ENCODE measurements at regions not wholly inside any gene's neighbourhood (a gene's known extent, or its start where the extent isn't known, plus 50 kb on each side); places are given as distances from the start of the nearest gene placed in this dataset.

DNA sequence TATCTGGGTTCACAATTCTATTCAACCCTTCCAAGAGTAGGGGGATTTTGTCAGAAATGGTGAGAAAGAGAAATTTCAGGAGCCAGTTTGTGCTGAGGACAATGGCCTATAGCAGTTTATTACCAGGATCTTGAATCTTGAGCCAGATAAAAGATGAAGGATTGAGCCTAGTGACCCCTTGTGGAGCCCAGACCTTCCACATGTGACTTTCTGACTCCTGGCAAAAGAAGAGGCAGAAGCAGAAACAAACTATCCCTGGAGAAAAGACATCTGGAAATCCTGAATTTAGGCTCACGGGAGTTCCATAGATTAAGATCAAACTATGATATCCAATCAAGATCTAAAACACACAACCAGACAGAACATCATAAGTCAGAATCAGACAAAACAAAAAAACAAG lies 60.9 kb upstream of the CHRM2 start:
- no peak for DNase-seq

DNA sequence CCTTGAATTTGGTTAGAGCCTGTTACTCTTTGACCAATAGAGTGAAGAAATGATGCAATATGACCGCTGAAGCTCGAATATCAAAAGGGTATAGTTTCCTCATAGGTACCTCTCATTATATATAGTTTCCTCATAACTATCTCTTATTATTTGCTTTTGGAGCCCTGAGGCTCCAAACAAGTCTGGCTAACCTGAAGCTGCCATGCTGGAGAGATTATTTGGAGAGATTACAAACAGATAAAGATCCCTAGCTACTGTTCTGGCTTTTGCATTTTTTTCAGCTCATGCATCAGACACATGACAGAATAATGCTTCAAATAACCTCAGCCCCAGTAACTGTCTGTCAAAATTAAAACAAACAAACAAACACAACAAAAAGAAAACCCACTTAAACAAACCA lies 65.4 kb upstream of the CHRM2 start:
- no peak for DNase-seq

DNA sequence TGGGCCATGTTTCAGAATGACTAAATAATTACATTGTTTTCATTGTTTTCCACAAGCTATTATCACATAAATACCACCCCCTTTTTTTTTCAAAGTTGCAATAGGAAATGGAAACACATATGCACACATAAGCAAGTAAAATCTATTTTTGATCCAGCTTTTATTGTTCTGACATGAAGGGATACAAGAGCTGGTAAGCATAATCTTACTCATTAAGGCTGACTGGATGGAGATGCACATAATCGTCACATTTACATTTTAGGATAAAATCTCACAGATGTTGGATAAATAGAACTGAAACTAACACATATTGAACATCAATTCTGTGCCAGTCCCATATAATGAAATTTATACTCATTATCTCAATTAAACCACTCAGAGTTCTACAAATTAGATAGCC lies 84.5 kb upstream of the CHRM2 start:
- DNase-seq: no peak

DNA sequence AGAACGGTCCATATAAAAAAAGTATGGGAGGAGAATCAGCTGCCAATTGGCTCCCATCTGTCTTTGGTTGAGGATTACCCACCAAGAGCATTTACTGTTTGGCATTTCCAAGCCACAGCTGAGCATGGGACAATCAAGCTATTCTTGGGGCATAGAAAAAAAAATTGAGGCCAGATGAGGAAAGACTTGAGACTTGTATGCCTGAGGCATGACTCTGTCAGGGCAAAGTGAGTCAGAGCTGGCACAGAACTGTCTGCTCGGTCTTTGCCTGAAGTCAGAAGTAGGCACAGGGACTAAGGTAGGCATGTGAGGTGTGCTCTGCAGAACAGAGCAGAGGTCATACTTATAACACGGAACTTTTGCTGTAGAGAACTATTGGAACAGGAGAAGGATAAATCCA lies 126.5 kb upstream of the CHRM2 start:
- no peak for DNase-seq

DNA sequence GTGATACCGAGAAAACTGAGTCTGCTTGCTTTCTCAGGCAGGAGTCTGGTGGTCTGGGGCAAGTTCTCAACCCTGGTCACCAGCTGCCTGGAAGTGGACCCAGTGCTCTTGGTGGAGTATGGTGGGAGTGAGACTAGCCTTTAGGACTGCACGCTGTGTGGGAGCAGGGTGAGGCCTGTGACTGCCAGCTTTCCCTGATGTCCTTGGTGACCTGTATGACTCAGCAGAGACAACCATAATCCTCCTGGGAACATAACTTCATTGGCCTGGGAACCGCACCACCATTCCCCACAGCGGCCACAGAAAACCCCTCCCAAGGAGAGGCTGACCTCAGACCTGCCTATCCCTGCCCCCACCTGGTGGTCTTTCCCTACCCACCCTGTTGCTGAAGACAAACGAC lies 139.5 kb upstream of the CHRM2 start:
- DNase-seq: no peak

DNA sequence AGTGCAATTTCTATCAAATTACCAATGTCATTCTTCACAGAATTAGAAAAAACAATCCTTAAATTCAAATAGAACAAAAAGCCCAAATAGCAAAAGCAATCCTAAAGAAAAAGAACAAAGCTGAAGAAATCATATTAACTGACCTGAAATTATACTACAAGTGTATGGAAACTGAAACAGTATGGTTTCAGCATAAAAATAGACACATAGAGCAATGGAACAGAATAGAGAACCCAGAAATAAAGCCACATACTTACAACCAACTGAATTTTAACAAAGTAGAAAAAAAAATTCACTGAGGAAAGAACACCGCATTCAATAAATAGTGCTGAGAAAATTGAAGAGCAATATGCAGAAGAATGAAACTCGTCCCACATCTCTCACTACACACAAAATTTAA lies 142.0 kb upstream of the CHRM2 start:
- no peak for DNase-seq

DNA sequence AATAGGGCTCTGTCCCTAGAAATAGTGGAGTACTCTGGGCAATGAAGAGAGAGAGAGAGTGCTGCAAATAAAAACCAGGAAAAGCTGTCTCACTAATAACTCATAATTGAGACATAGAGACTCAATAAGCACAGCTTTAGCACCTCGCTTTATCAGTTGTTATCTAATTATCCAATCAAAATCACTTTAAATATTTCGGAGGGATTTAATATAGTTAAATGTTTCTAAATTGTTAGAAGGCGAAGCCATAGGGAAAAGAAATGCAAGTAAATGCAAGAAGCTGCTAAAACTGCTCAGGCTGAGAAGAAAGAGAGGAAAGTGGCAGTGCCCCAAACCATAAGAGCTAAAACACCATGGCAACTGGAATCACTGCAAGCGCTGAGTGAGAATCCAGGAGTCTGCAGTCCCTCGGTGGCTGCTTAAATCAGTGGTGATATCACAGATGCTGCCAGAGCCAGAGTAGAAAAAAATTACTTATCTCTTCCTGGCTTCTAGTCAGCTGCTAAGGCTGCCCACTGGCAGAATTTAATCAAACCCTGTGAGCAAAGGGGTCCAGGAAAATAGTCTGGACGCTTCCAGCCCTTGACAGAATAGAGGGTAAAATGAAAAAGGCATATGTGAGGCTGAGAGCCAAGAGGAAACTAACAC lies 150.4 kb upstream of the CHRM2 start:
- DNase-seq: no peak

DNA sequence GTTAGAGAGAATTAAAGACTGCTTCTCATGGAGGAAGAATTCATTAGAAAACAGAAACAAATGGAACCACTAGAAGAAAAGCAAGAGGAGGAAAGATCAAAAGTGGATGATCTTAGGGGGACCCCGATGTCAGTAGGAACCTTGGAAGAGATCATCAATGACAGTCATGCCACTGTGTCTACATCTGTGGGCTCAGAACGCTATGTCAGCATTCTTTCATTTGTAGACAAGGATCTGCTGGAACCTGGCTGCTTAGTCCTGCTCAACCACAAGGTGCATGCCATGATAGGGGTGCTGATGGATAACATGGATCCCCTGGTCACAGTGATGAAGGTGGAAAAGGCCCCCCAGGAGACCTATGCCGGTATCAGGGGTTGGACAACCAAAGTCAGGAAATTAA lies 154.4 kb upstream of the CHRM2 start:
- no peak for DNase-seq

DNA sequence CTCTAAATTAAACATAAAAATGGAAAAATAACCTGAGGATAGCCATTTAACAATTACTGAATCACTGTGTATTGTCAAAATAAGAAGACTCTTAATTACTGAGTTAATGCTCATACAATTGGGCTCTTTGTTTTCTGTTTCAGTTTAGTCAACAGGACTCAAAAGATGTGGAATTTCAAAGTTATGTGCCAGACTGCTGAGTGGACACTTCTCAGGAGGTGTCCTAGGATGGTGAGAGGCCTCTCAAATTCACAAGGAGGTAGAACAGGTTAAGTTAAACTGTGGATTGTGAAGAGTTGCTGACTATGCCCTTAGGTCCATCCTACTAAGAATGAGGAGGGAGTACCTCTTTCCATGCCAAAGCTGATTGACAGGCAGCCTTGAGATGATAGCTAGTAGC lies 157.7 kb upstream of the CHRM2 start:
- DNase-seq: no peak

DNA sequence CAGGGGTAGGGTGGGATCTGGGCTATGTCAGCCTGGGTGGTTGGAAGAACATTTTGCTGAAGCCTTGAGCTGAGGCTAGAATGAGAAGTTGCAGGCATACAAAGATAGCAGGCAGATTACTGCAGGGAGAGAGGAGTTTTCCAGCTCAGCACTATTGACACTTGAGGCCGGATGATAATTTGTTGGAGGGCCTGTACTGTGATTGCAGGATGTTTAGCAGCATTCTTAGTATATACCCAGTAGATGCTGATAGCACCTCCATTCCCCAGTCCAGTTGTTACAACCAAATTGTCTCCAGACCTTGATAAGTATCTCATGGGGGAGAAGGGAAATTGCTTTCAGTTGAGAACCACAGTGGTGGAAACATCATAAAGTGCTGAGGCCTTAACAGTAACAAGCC lies 158.6 kb upstream of the CHRM2 start:
- no peak for DNase-seq

DNA sequence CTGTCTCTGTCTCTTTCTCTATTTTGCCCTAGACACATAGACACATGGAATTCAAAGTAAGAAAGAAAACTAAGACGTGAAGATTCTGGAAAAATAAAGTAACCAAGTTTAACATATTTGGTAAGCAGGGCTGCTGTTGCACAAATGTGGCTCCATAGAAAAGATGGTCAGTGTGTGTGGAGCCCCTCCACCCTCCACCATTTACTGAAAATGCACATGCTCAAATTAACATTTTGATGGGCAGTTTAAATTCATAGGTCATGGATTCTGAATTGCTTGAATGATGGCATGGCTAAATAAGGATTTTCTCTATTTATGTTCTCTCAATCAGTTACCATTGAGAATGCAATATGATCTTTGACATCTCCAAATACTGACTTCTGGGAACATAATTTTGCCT lies 165.5 kb upstream of the CHRM2 start:
- no peak for DNase-seq

DNA sequence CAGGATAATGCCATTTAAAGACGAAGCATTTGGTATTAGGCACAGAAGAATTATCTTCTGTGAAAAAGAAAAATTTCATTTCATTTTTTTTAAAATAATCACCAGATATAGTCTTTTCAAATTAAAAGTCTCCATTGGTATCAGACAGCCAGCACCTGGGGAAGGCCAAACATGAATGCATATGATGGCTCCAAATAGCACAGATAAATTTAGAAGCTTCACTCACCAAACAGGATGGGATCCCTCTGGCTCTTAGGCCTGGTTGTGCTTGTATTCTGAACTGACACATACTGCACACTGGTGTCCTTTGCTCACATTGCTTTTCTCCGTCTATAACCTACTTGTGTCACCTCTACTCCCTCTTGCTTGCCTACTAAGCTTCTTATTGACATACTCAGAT lies 169.5 kb upstream of the CHRM2 start:
- no peak for DNase-seq

DNA sequence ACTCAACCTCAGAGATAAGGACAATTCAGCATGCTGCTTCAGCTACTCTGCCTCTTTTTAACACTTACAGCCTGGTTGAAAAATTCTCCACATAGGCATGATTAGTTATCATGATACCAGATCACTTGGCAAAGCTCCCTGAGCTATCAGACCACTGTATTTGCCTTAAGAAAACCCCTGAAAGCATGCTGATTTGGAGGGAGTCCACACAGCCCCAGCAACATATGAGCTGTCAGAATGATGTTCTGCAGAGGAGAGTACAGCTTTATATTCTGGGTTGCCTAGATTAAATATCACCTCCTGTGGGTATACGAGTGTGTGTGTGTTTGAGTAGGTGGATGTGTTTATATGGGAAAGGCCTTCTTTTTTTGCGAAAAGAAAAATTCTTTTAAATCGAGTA lies 170.2 kb upstream of the CHRM2 start:
- DNase-seq: no peak

DNA sequence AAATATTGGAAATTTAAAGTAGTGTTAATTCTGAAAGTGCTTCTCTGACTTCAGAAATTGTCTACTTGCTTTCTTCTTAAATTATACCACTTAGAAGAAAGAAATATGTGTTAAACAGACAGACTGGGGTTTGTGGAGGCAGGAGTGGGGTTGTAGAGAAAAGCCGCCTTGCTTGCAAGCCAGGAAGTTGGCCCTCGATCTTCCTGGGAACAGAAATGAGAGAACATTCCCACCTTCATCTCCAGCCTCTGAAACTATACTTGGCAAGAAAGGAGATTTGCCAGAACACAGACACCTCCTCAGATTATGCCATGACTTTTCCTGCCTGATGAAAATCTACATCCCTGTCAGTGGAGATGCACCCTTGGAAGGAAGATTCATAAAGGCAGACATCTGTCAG lies 171.2 kb upstream of the CHRM2 start:
- no peak for DNase-seq

DNA sequence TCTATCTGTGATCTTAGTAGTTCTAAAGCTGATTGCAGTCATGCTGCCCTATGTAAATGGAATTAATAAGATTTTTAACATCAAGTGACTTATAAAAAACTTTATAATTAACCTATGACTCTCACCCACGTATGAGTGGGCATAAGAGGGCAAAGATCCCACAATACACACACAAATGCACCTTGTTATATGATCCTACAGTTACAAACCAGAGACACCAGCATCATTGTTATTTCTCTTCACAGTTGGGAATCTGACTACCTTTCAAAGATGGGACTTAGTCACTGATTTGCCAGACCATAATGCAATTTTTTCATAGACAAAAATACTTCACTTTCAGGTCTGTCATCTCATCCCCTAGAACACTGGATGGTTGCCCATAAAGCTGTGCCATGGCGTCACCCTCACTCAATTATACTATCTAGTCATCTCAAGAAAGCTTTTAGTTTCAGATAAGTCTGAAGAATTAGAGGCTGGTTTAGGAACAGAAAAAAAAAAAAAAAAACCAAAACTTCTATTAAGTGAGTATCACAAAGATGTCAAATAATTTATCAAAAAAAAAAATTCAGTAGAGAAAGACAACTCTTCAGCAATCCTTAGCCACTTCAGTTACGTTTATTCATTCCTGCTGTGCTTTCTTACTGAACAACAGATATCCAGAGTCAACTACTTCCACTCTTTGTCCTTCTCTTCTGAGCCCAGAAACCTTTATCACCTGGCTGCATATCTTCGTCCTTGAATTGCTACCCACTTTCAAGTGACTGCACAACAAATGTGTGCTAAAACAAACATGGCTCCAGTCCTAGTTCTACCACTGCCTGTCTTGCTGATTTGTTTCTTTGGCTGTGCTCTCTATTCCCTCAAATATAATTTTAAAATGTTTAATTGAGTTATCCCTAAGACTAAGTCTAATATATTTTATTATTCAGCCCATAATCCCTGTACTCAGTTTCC lies 175.0 kb upstream of the CHRM2 start:
- no peak for DNase-seq

DNA sequence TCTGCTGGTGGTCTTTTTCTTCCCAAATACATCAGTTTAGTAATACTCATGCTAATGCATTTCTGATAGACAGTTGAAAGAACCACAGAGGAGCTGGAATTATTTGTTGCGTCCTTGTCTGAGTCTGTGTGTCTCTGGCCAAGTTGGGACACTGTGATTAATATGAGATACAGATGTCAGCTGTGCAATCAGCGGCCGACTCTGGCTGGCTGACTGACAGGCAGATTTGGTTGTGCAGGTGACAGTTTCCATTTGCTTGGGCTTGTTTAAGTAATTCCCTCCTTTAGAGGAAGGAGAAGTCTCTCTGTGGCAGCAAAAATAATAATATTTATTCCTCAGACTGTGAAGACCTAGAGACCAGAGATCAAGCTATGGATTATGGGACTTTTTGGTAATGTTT lies 176.2 kb upstream of the CHRM2 start:
- DNase-seq: no peak

DNA sequence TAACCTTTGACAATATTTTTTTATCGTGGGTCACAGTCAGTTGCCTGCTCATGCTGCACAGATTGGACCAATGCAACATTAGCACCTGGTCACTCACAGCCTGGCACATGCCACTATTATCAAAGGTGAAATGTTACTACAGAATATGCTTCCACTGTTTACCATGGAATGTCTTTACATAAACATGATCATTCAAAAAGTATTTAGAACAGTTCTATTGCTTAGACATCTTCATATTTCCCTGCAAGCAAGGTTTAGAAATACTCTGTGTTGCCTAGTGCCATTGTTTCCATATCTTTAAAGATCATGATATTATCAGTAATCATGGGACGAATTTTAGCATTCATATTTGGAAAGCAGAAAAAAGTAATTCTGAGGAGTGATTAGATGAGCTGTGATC lies 179.9 kb upstream of the CHRM2 start:
- DNase-seq: no peak

DNA sequence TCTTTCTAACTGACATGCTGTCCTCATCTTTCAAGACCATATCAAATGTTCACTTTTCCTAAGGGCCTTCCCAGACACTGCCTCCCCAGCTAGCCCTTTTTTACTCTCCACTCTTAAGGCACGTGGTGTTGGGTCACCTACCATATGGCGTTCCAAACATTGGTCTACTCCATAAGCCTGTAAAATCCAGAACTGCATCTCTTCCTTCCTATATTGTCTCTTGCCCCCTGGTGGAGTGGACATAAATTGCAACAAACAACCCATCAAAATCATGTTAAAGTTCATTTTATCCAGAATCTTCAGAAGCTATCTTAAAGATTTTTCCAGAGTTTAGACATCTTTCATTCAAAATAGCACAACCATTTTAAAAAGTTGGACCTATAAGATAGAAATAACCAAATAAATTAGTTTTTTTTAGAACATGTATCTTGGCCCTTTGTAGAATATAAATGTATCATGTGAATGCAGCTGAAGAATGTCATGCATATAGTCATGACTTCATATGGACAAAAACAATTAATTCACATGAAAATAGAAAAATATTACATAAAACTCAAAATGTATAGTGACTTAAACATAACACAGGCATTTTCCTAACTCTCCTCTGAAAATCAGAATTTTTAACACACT lies 180.6 kb upstream of the CHRM2 start:
- DNase-seq: peak in 1 of 5 experiments; percentile 0

DNA sequence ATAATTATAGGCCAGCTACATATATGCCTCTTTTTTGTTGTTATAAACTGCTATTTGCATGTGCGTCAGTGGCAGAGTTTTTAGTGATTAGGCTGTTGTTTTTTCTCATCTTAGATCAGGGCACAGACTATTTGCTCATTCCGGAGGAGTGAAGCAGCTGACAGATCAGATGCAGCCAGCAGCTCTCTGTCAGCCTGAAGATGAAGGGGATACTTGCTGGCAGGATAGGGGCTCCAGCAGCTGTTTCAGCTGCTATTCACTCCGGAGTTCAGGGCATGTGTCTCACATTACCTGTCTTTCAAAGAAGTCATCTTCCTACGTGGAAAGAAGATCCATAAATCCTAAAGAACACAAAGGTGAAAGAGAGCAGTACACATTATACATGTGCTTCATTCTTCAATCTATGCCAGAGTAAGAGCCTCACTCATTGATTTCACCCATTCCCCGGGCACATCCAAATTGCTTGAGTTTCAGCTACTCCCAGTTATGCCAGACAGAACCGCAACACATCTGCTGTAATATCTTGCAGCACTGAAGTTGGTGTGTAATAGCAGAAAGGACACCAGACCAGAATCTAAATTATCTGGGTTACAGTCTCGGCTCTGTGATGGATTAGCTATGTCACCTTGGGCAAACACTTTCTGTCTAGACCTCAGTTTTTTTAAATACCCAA lies 182.8 kb upstream of the CHRM2 start:
- DNase-seq: no peak

DNA sequence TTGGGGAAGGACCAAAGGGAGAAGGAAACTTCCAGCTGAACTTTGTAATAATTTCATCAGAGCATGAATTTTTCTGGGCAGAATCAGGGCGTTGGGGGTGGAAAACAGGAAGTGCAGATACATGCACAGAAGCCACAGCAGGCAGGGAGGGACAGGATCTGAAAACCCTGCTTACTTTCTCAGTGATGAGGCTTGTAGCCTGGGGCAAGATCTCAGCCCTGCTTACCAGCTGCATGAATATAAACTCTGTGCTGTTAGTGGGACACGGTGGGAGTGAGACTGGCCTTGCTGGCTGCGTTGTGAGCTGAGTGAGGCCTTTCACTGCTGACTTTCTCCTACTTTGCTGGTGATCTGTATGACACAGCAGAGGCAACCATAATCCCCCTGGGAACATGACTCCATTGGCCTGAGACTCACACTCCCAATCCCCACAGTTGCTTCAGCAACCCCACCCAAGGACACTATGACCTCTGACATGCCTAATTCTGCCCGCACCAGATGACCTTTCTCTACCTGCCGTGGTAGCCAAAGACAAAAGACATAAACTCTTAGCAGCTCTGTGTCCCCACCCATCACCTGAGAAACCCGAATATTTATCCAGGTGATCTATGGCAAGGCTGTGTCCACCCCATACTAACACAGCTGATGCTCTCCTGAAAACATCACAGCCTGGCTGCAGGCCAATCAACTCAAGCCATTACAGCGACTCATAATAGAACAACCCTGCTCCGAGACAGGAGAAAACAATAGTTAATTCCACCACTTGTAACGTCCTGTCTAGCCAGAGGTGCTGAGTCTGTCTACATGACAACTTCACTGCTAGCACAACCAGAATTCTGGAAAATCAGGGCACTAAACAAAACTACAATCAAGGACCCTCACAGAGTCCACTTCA lies 190.7 kb upstream of the CHRM2 start:
- DNase-seq: no peak

DNA sequence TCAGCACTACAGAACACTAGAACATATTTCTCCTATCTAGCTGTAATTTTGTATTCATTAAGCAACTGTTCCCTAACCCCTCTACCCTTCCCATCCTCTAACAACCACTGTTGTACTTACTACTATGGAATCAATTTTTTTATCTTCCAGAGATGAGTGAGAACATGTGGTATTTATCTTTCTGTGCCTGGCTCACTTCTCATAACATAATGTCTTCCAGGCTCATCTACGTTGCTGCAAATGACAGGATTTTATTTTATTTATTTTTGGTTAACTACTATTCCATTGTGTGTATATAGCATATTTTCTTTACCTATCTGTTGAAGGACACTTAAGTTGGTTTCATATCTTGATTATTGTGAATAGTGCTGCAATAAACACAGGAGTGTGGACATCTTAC lies 200.9 kb upstream of the CHRM2 start:
- DNase-seq: no peak

DNA sequence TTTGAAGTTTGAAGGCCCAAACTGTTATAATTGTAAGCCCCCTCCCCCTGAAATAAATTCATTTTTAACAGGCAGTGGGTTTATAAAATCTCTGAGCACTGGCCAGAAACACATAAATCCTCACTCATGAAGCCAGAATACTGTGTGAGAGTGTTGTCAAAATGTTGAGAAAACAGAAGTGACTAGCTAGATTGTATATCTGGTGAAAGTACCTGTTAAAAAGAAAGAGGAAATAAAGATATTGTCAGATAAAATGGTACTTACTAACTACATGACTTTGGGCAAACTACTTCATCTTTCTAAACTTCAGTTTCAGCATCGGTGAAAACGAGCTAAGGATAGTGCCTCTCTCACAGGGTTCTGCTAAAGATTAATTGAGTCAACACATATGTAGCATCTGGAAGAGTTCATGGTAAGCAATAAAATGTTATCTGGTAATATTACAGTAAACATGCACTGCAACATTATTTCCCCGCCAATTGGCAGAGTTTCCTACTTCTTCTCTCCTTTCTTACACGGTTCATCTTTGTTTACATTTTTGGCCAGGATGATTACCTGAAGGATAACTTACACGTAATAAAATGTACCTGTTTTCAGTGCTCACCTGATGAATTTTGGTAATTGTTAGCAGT lies 202.5 kb upstream of the CHRM2 start:
- no peak for DNase-seq
